HEK293T (cell line): ENCODE measurements at regions not wholly inside any gene's neighbourhood (a gene's known extent, or its start where the extent isn't known, plus 50 kb on each side); places are given as distances from the start of the nearest gene placed in this dataset.

Experiments
- BHLHE40 ChIP-seq: fragments of 450-650 bp; IDR thresholded peaks from 2 replicates; pipeline ENCODE4 v1.6.1; 2016; ENCODE audit warnings: mild to moderate bottlenecking, moderate library complexity, borderline replicate concordance
- ELF4 ChIP-seq: fragments of 450-650 bp; IDR thresholded peaks from 2 replicates; pipeline ENCODE4 v1.6.1; 2017; ENCODE audit warnings: antibody characterized with exemption
- FOXA1 ChIP-seq: fragments of 450-650 bp; IDR thresholded peaks from 2 replicates; pipeline ENCODE4 v1.6.1; 2016; ENCODE audit warnings: mild to moderate bottlenecking
- FOXM1 ChIP-seq: fragments of 450-650 bp; IDR thresholded peaks from 2 replicates; pipeline ENCODE4 v1.6.1; 2017; ENCODE audit warnings: mild to moderate bottlenecking, borderline replicate concordance
- HDGF ChIP-seq: fragments of 450-650 bp; IDR thresholded peaks from 2 replicates; pipeline ENCODE4 v1.6.1; 2017; ENCODE audit warnings: antibody characterized with exemption, borderline replicate concordance
- LEF1 ChIP-seq: fragments of 450-650 bp; IDR thresholded peaks from 2 replicates; pipeline ENCODE4 v1.6.1; 2017; ENCODE audit warnings: mild to moderate bottlenecking, borderline replicate concordance
- SP1 ChIP-seq: fragments of 450-650 bp; IDR thresholded peaks from 2 replicates; pipeline ENCODE4 v1.6.1; 2017
- SUZ12 ChIP-seq: fragments of 450-650 bp; IDR thresholded peaks from 2 replicates; pipeline ENCODE4 v1.6.1; 2016; ENCODE audit warnings: mild to moderate bottlenecking
- TARDBP ChIP-seq: fragments of 450-650 bp; IDR thresholded peaks from 2 replicates; pipeline ENCODE4 v1.6.1; 2016
- ZNF384 ChIP-seq: fragments of 450-650 bp; IDR thresholded peaks from 2 replicates; pipeline ENCODE4 v1.6.1; 2016

DNA sequence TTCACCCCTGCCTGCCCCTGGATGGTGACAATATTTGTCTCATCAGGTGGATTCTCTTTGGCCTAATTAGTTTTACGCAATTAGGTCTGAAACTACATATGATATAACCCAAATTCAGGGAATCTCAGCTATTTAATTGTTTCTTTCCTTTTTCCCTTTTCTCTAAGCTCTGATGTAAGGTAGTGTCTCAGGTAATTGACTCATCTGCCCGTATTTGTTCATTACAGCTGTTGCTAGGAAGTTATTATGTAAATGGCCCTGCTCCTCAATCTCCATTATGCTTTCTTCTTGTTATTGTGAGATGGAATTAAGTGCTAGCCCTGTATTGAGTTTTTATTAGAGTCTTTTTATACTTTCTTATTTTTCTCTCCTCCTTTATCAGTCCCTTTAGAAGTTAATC lies 378.2 kb upstream of the ARID1B start:
- TF ChIP-seq FOXA1 (no peak), TARDBP (no peak), FOXM1 (no peak), ELF4 (no peak), SUZ12 (no peak), SP1 (no peak), HDGF (no peak), ZNF384 (no peak), BHLHE40 (no peak), LEF1 (no peak)
